ENCODE measurements at regions not wholly inside any gene's neighbourhood (a gene's known extent, or its start where the extent isn't known, plus 50 kb on each side); places are given as distances from the start of the nearest gene placed in this dataset.

GRCh38 chr5:130277002-130277401 is 372.7 kb downstream of the CHSY3 start:
- DNase-seq (ENCODE audit: low read depth in 1 of 2, low spot score in 1 of 2) = no peak

GRCh38 chr5:130272837-130273236 is 368.6 kb downstream of the CHSY3 start:
- DNase-seq (ENCODE audit: low read depth in 1 of 2, low spot score in 1 of 2) = no peak

- no peak for DNase-seq (ENCODE audit: low read depth in 1 of 2, low spot score in 1 of 2)
These were observed 366.5 kb downstream of the CHSY3 start for GRCh38 chr5:130270786-130271185.

GRCh38 chr5:130268489-130268888 is 364.2 kb downstream of the CHSY3 start:
- DNase-seq (ENCODE audit: low read depth in 1 of 2, low spot score in 1 of 2) = no peak

- no peak for DNase-seq (ENCODE audit: low read depth in 1 of 2, low spot score in 1 of 2)
These were observed 363.7 kb downstream of the CHSY3 start for GRCh38 chr5:130267926-130268325.

- DNase-seq (ENCODE audit: low read depth in 1 of 2, low spot score in 1 of 2) = no peak
These were observed 356.2 kb downstream of the CHSY3 start for GRCh38 chr5:130260481-130260880.

- no peak for DNase-seq (ENCODE audit: low read depth in 1 of 2, low spot score in 1 of 2)
These were observed 347.7 kb downstream of the CHSY3 start for GRCh38 chr5:130251931-130252330.

GRCh38 chr5:130243641-130244040 is 339.4 kb downstream of the CHSY3 start:
- no peak for DNase-seq (ENCODE audit: low read depth in 1 of 2, low spot score in 1 of 2)

- DNase-seq (ENCODE audit: low read depth in 1 of 2, low spot score in 1 of 2) = no peak
These were observed 333.5 kb downstream of the CHSY3 start for GRCh38 chr5:130237721-130238120.

All from activated CD4-positive, alpha-beta T cell treated with anti-CD3 and anti-CD28 coated beads, Interleukin-2, amount 50 U/mL, for 24 hours (primary cell).